ENCODE measurements at regions not wholly inside any gene's neighbourhood (a gene's known extent, or its start where the extent isn't known, plus 50 kb on each side); places are given as distances from the start of the nearest gene placed in this dataset.

DNA sequence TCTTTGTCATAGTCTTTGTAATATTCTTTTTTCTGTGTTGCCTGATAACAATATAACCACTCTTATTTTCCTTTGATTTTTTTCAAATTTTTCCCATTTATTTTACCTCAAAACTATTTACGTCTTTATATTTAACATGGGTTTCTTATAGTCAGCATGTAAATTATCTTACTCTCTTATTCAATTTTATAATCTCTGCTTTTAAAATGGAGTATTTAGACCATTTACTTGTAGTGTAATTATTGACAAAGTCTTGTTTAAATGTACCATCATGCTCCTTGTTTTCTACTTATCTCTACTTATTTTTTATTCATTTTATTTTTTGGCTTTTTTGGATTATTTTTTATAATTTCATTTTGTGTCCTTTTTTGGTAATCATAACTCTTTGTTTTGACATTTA, 476.5 kb upstream of the MAP3K7 start:
- TF ChIP-seq EZH2 (IDR thresholded peaks at IDR 0.05; ENCODE audit: borderline replicate concordance, low read length) = no peak
- TF ChIP-seq, protein P1, sequence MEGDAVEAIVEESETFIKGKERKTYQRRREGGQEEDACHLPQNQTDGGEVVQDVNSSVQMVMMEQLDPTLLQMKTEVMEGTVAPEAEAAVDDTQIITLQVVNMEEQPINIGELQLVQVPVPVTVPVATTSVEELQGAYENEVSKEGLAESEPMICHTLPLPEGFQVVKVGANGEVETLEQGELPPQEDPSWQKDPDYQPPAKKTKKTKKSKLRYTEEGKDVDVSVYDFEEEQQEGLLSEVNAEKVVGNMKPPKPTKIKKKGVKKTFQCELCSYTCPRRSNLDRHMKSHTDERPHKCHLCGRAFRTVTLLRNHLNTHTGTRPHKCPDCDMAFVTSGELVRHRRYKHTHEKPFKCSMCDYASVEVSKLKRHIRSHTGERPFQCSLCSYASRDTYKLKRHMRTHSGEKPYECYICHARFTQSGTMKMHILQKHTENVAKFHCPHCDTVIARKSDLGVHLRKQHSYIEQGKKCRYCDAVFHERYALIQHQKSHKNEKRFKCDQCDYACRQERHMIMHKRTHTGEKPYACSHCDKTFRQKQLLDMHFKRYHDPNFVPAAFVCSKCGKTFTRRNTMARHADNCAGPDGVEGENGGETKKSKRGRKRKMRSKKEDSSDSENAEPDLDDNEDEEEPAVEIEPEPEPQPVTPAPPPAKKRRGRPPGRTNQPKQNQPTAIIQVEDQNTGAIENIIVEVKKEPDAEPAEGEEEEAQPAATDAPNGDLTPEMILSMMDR (conservative IDR thresholded peaks at IDR 0.05 in 1 of 2, IDR thresholded peaks at IDR 0.05 in 1 of 2; ENCODE audit: extremely low read depth in 1 of 2, insufficient read depth in 1 of 2, low read depth in 1 of 2, low read length in 2 of 2) = no peak

Data from mammary epithelial cell (primary cell).